ENCODE measurements at regions not wholly inside any gene's neighbourhood (a gene's known extent, or its start where the extent isn't known, plus 50 kb on each side); places are given as distances from the start of the nearest gene placed in this dataset.

- TF ChIP-seq EP300 (IDR thresholded peaks at IDR 0.05; ENCODE audit: low read depth) (no peak), CTCF (IDR thresholded peaks at IDR 0.05) (no peak)
These were observed 70.2 kb upstream of the ADGRF1 start for GRCh38 chr6:47112317-47112716.
